HEK293 (cell line): ENCODE measurements at regions not wholly inside any gene's neighbourhood (a gene's known extent, or its start where the extent isn't known, plus 50 kb on each side); places are given as distances from the start of the nearest gene placed in this dataset.

Experiments used
- CTCF ChIA-PET: fragments of 350-600 bp; formaldehyde crosslinking; extraction: SDS; loops from one replicate; lab custom pipeline; 2021; ENCODE audit warnings: antibody characterized with exemption; lab: Yijun Ruan, JAX
- POLR2A ChIA-PET: fragments of 300-600 bp; formaldehyde crosslinking; extraction: SDS; loops from one replicate; lab custom pipeline; 2020; ENCODE audit warnings: antibody characterized with exemption, inconsistent platforms; lab: Yijun Ruan, JAX
- H3K27ac ChIP-seq: fragments of 200-500 bp; sonication (Bioruptor generic); 2 replicates; pipeline ENCODE4 v1.5.1; 2014; ENCODE audit warnings: low read depth, low read length, control low read depth, inconsistent platforms; ENCODE audit errors: extremely low read depth
- H3K36me3 ChIP-seq, 2 experiments: fragments of 200-500 bp in 1 of 2; sonication (Bioruptor generic) in 1 of 2; 1 replicate in 1 of 2; 2 replicates in 1 of 2; pipeline ENCODE4 v1.5.1; 2014 to 2017; ENCODE audit warnings: inconsistent platforms in 2 of 2, low read length in 2 of 2; ENCODE audit not compliant: control insufficient read depth in 2 of 2, insufficient read depth in 1 of 2
- H3K4me1 ChIP-seq: fragments of 200-500 bp; sonication (Bioruptor generic); 2 replicates; pipeline ENCODE4 v1.5.1; 2014; ENCODE audit warnings: mild to moderate bottlenecking, low read length, inconsistent platforms; ENCODE audit not compliant: control insufficient read depth, insufficient read depth
- H3K4me3 ChIP-seq: 2 replicates; pipeline ENCODE4 v1.5.1; 2011; ENCODE audit warnings: low read depth, mild to moderate bottlenecking, control low read depth, low read length, moderate library complexity
- H3K9me3 ChIP-seq: fragments of 200-500 bp; sonication (Bioruptor generic); 2 replicates; pipeline ENCODE4 v1.5.1; 2014; ENCODE audit warnings: low read depth, low read length, inconsistent platforms; ENCODE audit not compliant: control insufficient read depth, insufficient read depth
- ATF2 ChIP-seq: fragments of 450-650 bp; formaldehyde crosslinking; IDR thresholded peaks from 2 replicates; pipeline ENCODE4 v1.5.1; 2016; ENCODE audit warnings: missing biosample characterization, missing genetic modification characterization, low read depth
- GLIS1 ChIP-seq: fragments of 450-650 bp; formaldehyde crosslinking; IDR thresholded peaks from 2 replicates; pipeline ENCODE4 v1.5.1; 2016; ENCODE audit warnings: missing biosample characterization, missing genetic modification characterization
- PRDM10 ChIP-seq: fragments of 450-650 bp; formaldehyde crosslinking; IDR thresholded peaks from 2 replicates; pipeline ENCODE4 v1.5.1; 2016; ENCODE audit warnings: missing biosample characterization, missing genetic modification characterization
- ZBTB20 ChIP-seq: fragments of 450-650 bp; formaldehyde crosslinking; IDR thresholded peaks from 2 replicates; pipeline ENCODE4 v1.5.1; 2016; ENCODE audit warnings: missing biosample characterization, missing genetic modification characterization
- ZBTB48 ChIP-seq: fragments of 450-650 bp; formaldehyde crosslinking; IDR thresholded peaks from 2 replicates; pipeline ENCODE4 v1.5.1; 2016; ENCODE audit warnings: missing biosample characterization, missing genetic modification characterization
- ZBTB6 ChIP-seq: fragments of 450-650 bp; formaldehyde crosslinking; IDR thresholded peaks from 2 replicates; pipeline ENCODE4 v1.5.1; 2017; ENCODE audit warnings: missing biosample characterization, missing genetic modification characterization
- ZNF114 ChIP-seq: fragments of 450-650 bp; formaldehyde crosslinking; IDR thresholded peaks from 2 replicates; pipeline ENCODE4 v1.5.0; 2017; ENCODE audit warnings: missing biosample characterization, missing genetic modification characterization
- ZNF211 ChIP-seq: fragments of 450-650 bp; formaldehyde crosslinking; IDR thresholded peaks from 2 replicates; pipeline ENCODE4 v1.5.1; 2016; ENCODE audit warnings: low read depth, missing biosample characterization, missing genetic modification characterization
- ZNF292 ChIP-seq: fragments of 450-650 bp; formaldehyde crosslinking; IDR thresholded peaks from 2 replicates; pipeline ENCODE4 v1.5.1; 2016; ENCODE audit warnings: low read depth, missing biosample characterization, missing genetic modification characterization, borderline replicate concordance
- ZNF362 ChIP-seq: fragments of 450-650 bp; formaldehyde crosslinking; IDR thresholded peaks from 2 replicates; pipeline ENCODE4 v1.5.1; 2016; ENCODE audit warnings: missing biosample characterization, missing genetic modification characterization
- ZNF433 ChIP-seq: fragments of 450-650 bp; formaldehyde crosslinking; IDR thresholded peaks from 2 replicates; pipeline ENCODE4 v1.5.1; 2016; ENCODE audit warnings: missing biosample characterization, missing genetic modification characterization, low read depth
- ZNF473 ChIP-seq: fragments of 450-650 bp; formaldehyde crosslinking; IDR thresholded peaks from 2 replicates; pipeline ENCODE4 v1.5.1; 2017; ENCODE audit warnings: missing biosample characterization, missing genetic modification characterization
- ZNF488 ChIP-seq: fragments of 450-650 bp; formaldehyde crosslinking; IDR thresholded peaks from 2 replicates; pipeline ENCODE4 v1.5.1; 2016; ENCODE audit warnings: missing biosample characterization, missing genetic modification characterization
- ZNF555 ChIP-seq: fragments of 450-650 bp; formaldehyde crosslinking; conservative IDR thresholded peaks from 2 replicates; pipeline ENCODE4 v1.5.1; 2017; ENCODE audit warnings: missing biosample characterization, mild to moderate bottlenecking, missing genetic modification characterization, inconsistent platforms
- ZNF621 ChIP-seq: fragments of 450-650 bp; formaldehyde crosslinking; IDR thresholded peaks from 2 replicates; pipeline ENCODE4 v1.5.1; 2017; ENCODE audit warnings: missing biosample characterization, missing genetic modification characterization
- ZNF654 ChIP-seq: fragments of 450-650 bp; formaldehyde crosslinking; IDR thresholded peaks from 2 replicates; pipeline ENCODE4 v1.5.1; 2016; ENCODE audit warnings: low read depth, missing biosample characterization, missing genetic modification characterization
- ZNF670 ChIP-seq: fragments of 450-650 bp; formaldehyde crosslinking; IDR thresholded peaks from 2 replicates; pipeline ENCODE4 v1.5.1; 2016; ENCODE audit warnings: missing biosample characterization, missing genetic modification characterization, low read depth
- ZNF747 ChIP-seq: fragments of 450-650 bp; formaldehyde crosslinking; IDR thresholded peaks from 2 replicates; pipeline ENCODE4 v1.5.1; 2016; ENCODE audit warnings: missing biosample characterization, missing genetic modification characterization
- ZNF843 ChIP-seq: fragments of 450-650 bp; formaldehyde crosslinking; IDR thresholded peaks from 2 replicates; pipeline ENCODE4 v1.5.1; 2016; ENCODE audit warnings: missing biosample characterization, missing genetic modification characterization
- ZSCAN16 ChIP-seq: fragments of 450-650 bp; formaldehyde crosslinking; IDR thresholded peaks from 2 replicates; pipeline ENCODE4 v1.5.1; 2016; ENCODE audit warnings: missing biosample characterization, missing genetic modification characterization

GRCh38 chr3:177479630-177480029, 282.3 kb upstream of the TBL1XR1 start (continued):
- no peak for TF ChIP-seq PRDM10
- TF ChIP-seq GLIS1 (tag by site-specific recombination) = no peak
- TF ChIP-seq ZNF488 (tag by site-specific recombination) = no peak
- no peak for TF ChIP-seq ZNF473
- TF ChIP-seq ZBTB48 (tag by site-specific recombination) = no peak
- TF ChIP-seq ZBTB6 (tag by site-specific recombination) = no peak

GRCh38 chr3:177481329-177481728, 284.0 kb upstream of the TBL1XR1 start:
- H3K27ac ChIP-seq = no peak overlapping the region
- H3K9me3 ChIP-seq = no peaks in the 10 kb centered on the region
- H3K36me3 ChIP-seq = no peaks in the 10 kb centered on the region
- TF ChIP-seq ZSCAN16 (tag by site-specific recombination) = no peak
- TF ChIP-seq ZNF843 (tag by site-specific recombination) = no peak
- no peak for TF ChIP-seq ZBTB20 (tag by site-specific recombination)
- no peak for TF ChIP-seq ZNF670
- no peak for TF ChIP-seq ZNF433 (tag by site-specific recombination)
- TF ChIP-seq ZNF362 = no peak
- TF ChIP-seq ZNF621 = no peak
- TF ChIP-seq ZNF747 (tag by site-specific recombination) = no peak
- no peak for TF ChIP-seq ZNF211 (tag by site-specific recombination)
- TF ChIP-seq ZNF654 (tag by site-specific recombination) = no peak
- TF ChIP-seq ATF2 (tag by site-specific recombination) = no peak
- TF ChIP-seq ZNF555 (tag by site-specific recombination) = no peak
- TF ChIP-seq ZNF292 (tag by site-specific recombination) = no peak
- TF ChIP-seq ZNF114 (tag by site-specific recombination) = no peak
- POLR2A ChIA-PET = no interaction called here
- no peaks in the 10 kb centered on the region; the same call in 1 of the 2 replicates for H3K4me1 ChIP-seq
- H3K4me3 ChIP-seq = no peak overlapping the region
- CTCF ChIA-PET = interaction anchor here (0.6 to 0.7 kb wide), 2 partner anchors 37 to 686 kb away, joined by 3 to 5 read pairs; no protein-coding TSS in a partner anchor
